ENCODE measurements at regions not wholly inside any gene's neighbourhood (a gene's known extent, or its start where the extent isn't known, plus 50 kb on each side); places are given as distances from the start of the nearest gene placed in this dataset.

DNA sequence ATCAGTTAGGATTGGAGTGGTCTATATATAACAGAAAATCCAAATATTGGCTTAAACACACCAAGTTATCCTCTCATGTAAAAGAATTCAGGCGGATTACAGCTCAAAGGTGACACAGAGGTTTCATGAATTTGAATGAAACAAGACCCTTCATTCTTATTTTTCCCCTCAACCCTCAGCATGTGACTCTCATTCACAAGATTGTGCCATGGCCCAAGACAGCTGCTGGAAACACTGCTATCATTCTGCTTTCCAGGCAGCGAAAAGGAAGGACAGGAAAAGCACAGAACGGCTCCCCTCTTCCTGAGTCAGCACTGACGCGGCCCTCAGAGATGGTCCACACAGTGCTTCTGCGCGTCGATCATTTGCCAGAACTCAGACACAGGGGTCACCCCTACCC, 891.0 kb upstream of the FRG1 start:
- no peak for DNase-seq

DNA sequence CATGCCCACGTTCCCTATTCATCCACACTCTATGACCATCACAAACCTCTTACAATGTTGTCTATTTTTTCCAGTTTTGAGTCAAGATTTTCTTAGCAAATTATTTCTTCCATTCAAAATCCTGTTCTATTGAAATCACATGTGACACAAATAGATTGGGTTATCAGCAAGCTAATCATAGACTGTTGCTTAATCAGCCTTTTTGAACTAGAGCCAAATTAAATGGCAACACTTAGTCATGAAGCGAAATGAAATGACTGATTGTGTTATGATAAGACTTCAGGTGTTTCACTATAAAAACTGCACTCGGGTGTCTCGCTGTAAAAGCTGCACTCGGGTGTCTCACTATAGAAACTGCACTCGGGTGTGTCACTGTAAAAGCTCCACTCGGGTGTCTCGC, 890.0 kb upstream of the FRG1 start:
- no peak for DNase-seq

DNA sequence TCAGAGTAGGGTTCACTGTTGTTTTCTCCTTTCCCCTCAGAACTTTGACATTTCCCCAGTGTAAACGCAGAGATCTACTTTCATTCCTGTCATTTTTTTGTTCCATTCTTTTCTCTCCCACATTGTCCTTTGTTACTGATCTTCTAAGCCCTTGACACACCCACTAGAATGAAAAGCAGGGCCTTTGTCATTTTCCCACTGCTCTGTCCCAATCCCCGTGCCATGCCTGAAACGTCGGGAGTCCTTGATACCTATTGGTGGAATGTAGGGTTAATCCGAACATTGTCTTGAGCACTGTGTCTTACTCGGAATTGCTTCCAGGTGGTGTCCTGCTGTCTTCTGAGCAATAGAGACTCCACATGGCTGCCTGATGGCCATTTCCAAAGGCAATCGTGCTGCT, 887.1 kb upstream of the FRG1 start:
- DNase-seq, result no peak

DNA sequence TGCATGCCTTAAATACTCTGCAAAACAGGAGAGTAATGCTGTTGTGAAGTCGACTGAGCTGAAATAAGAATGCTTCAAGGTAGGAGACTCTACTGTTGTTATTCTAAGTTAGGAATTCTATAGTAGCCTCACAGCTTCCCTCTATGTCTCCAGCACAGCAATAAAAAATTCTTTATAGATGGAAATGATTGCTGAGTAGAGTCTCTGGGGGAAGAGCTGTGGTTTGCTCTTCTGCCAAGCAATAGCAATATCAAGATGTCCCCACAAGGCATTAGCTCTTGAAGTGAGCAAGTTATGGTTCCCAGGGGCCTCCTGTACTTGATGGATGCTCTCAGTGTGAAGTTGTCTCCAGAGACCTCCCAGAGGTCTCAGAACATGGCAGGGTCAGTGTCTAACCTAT, 880.6 kb upstream of the FRG1 start:
- no peak for DNase-seq

DNA sequence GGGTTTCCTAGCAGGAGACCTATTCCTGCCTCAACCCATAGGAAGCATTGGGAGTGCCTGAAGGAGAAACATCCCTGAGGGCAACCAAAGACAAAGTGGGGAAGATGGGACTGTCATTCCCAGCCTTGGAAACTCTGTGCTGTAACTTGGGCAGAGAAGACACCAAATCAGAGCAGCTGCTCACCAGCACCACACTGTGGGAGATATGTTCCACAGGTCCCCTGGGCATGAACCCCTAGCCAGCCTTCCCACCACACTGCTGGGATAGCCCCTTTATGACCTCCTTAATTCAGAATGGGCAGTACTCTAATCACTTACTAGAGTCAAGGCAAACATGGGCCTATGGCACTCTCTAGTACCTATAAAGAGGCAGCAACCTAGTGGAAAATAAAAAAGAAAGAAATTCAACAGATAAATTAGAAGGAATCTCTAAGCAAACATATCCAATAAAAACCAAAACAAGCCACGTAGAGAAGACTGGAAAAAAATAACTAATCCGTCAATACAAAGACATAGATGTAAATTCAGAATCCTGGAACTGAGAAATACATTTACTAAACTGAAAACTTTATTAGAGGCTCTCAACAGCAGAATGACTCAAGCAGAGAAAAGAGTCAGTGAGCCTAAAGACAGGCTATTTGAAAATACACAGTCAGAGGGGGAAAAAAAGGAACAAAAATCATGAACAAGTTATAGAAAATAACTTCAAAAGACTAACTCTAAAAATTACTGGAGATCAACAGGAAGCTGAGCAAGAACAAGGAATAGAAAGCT, 878.4 kb upstream of the FRG1 start:
- no peak for DNase-seq

DNA sequence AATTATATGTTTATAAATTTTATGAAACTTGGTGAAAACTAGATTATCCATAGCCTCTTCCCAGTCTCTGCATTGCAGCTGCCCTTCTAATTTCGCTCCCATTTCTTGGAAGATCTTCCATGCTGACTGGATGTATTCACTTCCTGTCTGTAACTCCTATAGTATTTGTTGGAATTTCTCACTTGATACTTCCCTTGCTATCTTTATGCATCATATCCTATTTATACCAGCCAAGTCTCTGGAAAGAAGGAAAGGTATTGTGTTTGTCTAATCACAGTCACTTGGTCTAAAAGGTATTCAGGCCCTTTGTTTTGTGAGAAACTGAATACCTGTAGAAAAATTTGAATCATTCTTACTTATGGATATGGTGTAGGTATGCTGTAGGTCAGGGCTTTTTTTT, 870.9 kb upstream of the FRG1 start:
- no peak for DNase-seq

DNA sequence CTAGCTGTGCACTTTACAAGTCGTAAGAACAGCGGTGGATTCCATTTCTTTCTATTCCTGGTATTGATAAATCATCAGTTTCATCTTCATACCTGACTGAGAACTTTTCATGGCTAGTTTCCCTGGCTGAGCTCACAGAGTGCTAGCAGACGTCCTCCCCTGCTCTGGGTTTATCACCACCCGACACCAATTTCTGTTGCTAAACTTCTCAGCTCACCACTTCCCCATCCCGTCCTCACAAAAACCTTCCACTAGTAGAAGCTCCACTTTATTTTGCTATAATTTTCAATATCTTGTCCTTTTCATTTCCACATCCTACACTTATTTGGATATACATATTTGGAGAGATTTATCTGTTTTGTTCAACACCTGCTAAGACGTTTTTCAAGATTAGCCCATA, 869.4 kb upstream of the FRG1 start:
- no peak for DNase-seq

DNA sequence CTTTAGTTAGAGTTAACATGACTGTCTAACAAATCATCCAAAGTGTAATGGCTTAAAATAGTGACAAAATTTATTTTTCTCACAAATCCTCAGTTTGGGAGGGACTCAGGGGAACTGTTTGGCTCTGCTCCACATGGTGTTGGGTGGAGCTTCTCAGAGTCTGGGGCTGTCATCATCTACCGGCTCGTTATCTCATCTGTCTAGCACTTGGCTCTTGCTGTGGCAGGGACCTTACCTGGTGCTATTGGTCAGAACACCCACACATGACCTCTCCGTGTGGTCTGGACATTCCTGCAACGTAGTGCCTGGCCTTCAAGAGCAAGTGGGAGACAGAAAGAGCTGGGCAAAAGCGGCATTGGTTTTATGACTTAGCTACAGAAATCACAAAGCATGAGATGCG, 866.9 kb upstream of the FRG1 start:
- no peak for DNase-seq

DNA sequence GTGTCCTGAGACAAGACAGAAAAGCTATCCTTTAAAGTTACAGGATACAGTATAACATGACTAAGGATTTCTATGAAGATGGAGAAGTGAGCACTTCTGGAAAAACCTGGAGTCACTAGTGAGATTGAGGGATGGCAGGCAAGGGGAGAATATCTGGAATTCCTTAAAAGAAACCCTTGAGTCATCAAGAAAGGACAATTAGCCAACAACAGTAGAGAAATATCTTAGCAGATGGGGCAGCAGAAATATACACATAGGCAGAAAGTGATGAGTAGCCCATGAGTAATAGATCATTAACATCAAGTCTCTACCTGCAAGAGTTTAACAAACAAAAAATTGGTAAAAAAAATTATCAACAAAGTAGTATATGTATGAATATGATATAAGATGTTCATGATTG, 858.8 kb upstream of the FRG1 start:
- DNase-seq, result no peak

DNA sequence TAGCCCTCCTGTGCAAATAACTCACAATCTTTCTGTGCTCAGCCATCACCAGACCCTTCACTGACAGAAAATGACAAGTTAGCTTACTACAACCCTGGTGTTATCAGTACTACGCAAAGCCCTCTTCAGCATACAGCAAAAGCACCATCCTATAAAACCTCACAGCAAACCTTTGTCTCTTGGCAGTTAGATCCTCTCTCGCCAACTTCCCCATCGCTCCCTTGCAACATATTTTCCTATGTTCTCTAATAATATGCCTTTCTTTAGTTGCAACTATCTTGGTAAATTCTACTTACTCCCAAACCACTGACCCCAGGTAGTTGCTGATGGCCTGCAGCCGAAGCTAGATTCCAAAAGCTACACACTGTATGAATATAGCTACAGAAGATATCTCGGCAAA, 856.9 kb upstream of the FRG1 start:
- DNase-seq, result no peak

DNA sequence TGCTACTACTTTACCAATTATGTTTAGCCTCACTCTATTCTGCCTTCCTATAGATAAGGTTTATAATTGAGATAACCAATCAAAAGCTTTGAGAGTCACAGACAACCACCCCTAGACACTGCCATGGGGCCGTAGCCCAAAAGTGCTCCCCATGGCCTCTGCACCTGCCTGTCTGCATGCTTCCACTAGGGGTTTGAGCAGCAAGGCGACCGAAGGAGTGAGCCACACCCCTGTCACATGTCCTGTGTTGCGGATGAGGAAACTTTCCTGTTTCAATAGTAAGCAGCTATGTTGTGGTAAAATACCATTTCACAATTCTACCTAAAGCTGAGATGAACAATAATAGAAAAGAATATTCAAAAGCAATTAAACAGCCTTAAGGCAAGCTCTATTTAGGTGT, 856.0 kb upstream of the FRG1 start:
- DNase-seq, result no peak

DNA sequence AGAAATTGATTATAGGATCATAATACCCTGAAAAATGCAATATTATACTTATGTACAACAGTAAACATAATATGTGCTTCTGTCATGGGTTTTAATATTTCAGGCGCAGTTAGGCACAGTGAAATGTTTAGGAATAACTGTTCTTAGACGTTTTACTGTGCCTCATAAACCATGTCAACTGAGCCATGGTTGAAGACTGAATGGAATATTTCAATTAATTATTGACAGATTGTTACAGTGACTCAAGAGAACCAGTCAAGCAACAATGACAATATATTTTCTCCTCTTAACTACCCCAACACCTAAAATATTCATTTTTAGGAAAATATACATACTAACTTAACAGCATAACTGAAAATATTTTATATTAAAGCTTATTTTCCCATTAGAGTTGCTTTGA, 852.7 kb upstream of the FRG1 start:
- no peak for DNase-seq

DNA sequence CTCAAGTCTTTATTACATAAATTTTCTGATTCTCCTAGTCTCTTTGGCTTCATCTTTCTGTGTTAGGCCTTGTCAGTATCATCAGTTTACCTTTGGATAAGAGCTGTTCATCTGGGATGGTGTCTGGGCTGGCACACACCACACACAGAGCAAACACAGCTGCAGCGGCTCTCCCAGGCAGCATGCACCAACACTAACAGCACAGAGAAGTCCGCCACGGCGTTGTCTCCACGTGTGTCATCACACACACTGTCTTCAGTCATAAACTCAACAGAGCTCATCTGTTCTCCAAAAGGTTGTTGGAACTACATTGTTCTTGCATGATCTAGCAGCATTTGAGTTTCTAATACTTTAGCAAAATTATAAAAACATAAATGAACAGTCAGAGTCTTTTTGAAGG, 851.9 kb upstream of the FRG1 start:
- no peak for DNase-seq

DNA sequence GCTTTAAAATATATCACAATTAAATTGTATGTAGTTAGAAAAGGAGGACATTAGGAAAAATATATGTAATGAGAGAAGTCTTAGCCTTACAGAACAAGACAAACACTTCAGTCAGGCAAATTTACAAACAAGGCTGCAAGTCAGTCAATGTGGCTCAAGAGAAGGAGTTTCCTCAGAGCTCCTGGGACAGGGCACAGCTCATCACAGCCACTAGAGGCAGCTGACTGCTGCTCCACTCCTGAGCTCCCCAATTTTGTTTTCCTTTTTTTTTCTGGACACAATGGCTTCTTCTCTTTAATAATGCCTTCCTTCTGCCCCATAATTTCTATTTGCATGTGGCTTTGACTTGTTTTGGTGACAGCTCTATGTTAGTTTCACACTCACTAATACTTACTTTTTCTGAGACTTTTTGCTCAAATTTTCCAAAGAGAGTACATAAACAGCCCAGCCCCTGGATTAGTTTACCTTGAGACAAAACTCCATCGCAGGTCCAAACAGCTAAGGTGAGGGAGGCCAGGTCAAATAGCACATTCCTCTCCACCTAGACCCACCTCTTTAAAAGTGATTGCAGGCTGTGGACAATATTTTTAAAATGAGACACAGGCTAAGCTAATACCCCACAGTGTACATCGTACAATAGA, 850.4 kb upstream of the FRG1 start:
- no peak for DNase-seq

DNA sequence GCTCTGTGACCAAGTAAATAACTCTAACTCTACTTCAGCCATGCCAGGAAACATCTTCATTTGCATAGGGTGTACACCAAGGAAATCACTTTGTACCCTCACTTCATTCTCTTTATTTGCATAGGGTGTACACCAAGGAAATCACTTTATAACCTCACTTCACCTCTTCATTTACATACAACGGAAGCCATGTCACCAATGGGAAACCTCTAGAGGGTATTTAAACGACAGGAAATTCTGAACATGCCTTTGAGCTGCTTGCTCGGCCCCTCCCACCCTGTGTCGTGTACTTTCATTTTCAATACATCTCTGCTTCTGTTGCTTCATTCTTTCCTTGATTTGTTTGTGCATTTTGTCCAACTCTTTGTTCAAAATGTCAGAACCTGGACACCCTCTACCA, 848.1 kb upstream of the FRG1 start:
- no peak for DNase-seq

DNA sequence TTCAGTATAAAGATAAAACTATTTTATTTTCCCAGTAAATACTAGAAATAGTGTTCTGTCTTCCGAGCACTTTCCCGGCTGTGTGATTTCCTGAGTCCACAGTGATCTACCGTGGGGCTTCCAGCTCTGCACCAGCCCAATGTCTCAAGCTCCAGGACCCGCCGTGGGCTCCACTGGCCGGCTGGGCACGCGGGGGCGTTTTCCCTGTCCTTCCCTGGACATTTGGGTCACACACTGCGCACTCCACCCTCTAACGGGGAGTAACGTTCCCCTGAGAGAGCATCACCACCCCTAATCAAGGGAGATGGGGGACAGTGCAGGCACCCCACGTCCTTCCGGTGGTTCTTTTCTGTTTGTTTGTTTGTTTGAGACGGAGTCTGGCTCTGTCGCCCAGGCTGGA, 844.6 kb upstream of the FRG1 start:
- no peak for DNase-seq

DNA sequence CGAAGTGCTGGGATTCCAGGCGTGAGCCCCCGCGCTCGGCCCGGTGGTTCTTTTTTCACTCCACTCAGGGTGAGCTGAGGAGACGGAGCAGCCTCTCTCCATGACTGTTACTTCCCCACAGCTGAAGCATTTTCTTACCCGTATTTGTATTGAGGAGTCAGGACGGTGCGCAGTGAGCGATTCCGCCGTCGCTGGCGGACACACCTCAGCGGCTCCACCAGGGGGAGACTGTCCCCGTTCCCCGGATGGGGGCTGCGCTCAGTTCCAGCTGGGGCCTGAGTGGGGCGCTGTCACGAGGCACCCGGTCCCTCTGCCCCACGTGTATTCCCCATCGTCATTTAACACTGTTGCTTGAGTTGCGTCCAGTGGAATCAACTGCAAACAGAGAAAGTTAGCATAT, 844.0 kb upstream of the FRG1 start:
- no peak for DNase-seq

DNA sequence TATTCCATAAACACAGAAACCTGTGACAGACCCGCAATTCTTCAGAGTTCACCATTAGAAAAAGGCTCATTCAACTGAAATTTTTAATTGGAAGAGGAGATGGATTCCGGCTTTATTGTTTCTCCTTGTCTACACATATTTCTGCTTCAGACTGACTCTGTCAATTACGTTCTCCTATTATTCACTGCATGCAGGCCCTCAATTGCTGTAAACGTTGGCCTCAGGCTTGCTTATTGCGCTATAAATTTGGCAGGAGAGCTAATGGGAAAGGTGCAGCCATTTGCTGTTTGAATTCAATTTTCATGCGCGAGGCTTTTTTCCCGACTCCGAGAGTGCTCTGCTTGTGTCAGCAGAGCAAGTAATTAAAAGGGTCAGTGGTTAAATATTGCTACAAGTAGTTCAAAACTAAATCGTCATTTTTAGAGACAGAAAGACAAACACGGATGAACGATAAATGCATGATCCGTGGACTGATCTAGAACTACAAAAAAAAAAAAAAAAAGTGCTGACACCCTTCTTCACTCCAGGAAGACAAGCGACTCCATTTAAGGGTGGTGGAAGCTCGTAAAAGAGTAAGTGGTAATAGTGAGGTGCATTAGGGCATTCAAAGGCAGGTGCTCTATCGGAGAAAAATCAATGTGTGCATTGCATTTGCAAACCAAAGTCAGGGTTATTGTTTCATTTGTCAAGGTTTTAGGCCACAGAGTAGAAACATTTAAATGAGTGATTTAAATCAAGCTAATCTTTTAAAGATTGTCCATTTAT, 841.6 kb upstream of the FRG1 start:
- DNase-seq, result no peak

DNA sequence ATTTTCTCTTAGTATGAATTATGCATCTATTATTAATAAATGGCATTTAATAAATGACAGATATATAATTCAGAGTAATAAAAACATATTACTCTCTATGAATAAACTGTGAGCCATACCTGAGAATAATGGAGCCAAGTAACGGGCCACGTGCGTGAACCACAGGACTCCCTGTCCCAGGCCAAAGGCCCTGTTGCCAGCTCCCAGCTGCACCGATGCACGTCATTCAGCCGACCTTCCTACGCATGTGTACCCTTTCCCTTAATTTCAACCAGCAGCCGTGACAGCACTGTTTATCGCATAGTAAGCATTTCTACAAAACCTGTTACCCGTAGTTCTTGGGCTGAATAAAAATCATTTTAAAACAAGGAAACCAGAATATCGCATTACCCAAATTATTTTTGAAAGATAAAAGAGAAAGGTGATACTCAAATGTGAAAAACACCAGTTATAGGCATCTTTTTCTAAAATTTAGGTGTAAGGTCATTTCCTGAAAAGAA, 827.2 kb upstream of the FRG1 start:
- no peak for DNase-seq

DNA sequence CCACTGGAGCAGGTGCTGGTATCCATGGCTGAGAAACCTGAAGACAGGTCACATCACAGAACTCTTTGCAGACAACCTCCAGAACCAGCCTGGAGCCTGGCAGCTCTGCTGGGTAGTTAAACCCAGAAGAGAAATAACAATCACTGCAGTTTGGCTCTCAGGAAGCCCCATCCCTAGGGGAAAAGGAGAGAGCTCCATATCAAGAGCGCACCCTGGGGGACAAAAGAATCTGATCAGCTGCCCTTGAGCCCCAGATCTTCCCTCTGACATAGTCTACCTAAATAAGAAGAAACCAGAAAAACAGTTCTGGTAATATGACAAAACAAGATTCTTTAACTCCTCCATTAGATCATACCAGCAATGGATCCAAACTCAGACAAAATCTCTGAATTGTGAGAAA, 823.2 kb upstream of the FRG1 start:
- DNase-seq, result no peak

DNA sequence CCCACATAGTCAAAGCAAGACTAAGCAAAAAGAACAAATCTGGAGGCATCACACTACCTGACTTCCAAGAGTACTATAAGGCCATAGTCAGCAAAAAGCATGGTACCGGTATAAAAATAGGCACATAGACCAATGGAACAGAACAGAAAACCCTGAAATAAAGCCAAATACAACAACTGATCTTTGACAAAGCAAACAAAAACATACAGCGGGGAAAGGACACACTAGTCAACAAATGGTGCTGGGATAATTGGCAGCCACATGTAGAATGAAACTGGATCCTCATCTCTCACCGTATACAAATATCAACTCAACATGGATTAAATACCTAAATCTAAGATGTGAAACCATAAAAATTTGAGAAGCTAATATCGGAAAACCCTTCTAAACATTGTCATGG, 819.3 kb upstream of the FRG1 start:
- DNase-seq, result no peak

DNA sequence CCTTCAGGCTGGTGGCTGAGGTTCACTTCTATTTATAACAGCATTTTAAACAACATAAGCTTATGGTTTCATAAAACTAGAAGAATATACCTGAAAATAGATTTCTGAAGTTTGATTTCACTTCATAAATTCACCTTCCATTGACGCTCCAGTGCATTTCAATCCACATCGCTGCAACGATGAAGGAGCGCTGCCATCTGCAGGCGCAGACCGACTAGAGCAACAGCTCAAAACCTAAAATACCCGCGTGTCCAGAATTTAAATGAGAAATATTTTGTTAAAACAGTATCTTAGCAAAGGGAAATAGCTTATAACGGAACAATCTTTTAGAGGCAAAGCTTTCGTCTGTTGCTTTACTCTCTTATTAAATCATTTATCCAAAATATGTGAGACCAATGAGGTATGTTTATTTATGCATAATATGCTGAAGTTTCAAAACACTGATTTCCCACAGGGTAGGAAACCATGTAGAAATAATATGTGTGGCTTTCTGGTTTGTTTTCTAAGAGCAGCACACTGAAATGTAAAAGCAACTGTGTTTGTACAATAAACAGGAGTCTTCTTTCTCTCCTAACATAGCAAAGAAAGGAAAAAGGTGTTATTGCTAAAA, 816.4 kb upstream of the FRG1 start:
- DNase-seq, result no peak

DNA sequence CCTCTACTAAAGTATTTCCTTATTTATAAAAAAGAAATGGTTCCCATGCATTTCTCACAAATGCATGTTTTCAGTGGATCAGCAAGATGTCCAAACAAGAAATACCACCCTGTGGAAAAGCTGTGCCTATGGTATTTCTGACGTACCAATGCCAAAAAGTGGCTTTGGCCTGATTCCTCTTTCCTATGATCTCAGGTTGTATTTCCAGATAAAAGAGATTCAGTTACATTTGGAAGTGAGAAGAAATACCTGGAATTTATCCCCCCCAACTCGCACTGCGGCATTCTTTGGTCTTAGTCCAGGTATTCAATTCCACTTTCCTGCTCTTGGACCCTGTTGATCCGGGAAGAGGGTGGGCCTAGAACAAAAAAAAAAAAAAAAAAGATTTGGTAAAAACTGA, 815.9 kb upstream of the FRG1 start:
- DNase-seq, result no peak

DNA sequence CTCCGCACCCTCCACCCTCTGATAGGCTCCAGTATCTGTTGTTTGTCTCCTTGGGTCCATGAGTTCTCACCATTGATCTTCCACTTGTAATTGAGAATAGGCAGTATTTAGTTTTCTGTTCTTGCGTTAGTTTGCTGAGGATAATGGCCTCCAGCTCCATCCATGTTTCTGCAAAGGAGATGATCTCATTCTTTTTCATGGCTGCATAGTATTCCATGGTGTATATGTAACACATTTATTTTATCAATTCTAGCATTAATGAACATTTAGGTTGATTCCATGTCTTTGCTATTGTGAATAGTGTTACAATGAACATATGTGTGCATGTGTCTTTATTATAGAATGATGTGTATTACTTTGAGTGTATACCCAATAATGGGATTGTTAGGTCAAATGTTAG, 814.6 kb upstream of the FRG1 start:
- DNase-seq, result no peak

All from activated CD4-positive, alpha-beta T cell treated with anti-CD3 and anti-CD28 coated beads for 1 hour (primary cell).